C1 segment of cervical spinal cord (tissue), 14 donors: ENCODE measurements at regions not wholly inside any gene's neighbourhood (a gene's known extent, or its start where the extent isn't known, plus 50 kb on each side); places are given as distances from the start of the nearest gene placed in this dataset.
"Not testable (repeated sequence)": the region's sequence is repeated elsewhere in the genome, so short reads cannot be mapped to it uniquely, and the experiment has no call there.

ENCODE experiments used
- DNase-seq, 14 donors: peaks; one replicate each; lab custom pipeline; 2025; lab: John Stamatoyannopoulos, UW

DNA sequence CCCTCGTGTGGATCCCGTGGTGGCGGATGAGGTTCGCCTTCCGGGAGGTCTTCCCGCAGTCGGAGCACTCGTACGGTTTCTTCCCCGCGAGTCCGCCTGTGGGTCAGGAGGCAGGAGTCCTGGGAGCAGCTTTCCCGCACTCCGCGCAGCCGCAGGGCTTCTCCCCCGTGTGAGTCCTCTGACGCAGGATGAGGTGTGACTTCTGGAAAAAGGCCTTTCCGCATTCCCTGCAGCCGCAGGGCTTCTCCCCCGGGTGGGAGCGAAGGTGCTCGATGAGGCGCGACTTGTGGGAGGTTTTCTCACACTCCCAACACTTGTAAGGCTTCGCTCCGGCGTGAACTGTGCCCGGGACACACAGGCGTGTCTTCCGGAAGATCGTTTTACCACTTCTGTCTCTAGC, 68.8 kb upstream of the WIPI2 start:
- not testable (repeated sequence) for DNase-seq

DNA sequence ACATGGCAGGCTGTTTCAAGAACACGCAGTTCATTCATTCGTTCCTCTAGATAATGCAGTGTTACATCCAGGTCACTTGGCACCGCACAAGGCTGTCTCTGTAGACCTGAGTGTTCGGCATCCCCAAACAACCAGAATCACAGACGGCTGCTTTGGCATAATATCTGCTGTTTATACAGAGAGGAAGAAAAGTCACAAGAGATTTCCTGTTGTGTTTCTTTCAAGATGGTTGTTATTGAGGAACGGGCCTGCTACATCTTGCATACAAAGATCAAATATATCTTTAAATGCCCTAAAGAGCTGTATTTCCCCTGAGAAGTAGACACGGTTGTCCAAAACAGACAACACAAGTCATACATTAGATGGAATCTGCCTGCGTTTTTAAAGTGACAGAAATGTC, 58.8 kb upstream of the WIPI2 start:
- not testable (repeated sequence) for DNase-seq

DNA sequence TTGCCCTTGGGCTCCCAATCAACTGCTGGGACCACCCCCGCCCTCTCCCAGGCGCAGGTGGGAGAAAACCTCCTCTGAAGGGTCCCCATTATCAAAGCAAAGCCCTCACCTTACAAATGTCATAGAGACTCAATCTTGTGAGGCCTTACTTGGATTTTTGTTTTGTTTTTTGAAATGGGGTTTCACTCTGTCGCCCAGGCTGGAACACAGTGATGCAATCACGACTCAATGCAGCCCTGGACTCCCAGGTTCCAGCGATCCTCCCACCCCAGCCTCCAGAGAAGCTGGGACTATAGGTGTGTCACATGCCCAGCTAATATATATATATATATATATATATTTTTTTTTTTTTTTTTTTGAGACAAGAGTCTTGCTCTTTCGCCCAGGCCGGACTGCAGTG, 57.5 kb upstream of the WIPI2 start:
- DNase-seq, result no peak

DNA sequence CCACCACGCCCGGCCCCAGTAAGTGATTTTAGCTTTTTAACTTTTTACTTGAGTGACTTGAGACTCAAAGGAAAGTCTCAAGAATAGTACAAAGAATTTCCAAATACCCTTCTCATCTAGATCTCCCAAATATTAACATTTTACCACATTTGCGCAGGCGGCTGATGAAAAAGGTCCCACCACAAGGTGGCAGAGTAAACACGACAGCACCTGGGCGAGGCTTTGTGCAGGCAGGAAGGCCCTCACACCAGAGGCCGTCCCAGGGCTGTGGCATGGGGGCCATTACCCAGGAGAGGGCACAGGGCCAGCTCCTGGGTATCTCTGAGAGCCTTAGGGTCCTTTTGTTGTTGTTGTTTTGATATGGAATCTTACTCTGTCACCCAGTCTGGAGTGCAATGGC, 50.0 kb upstream of the WIPI2 start:
- peak in 2 of 14 donors; percentile 2 to 3 for DNase-seq
